Left kidney (tissue), 1 donor: ENCODE measurements at regions not wholly inside any gene's neighbourhood (a gene's known extent, or its start where the extent isn't known, plus 50 kb on each side); places are given as distances from the start of the nearest gene placed in this dataset.

Experiments used
- DNase-seq: peaks from one replicate; pipeline ENCODE4 v3.0.0-alpha.2; 2013

GRCh38 chr2:180735799-180736198 lies 244.6 kb upstream of the UBE2E3 start:
- DNase-seq, result no peak

- DNase-seq, result no peak
These were observed 246.0 kb upstream of the UBE2E3 start for GRCh38 chr2:180734382-180734781.

- no peak for DNase-seq
These were observed 247.1 kb upstream of the UBE2E3 start for GRCh38 chr2:180733330-180733729.

GRCh38 chr2:180732337-180732736 lies 248.1 kb upstream of the UBE2E3 start:
- DNase-seq, result no peak

GRCh38 chr2:180730976-180731375 lies 249.4 kb upstream of the UBE2E3 start:
- no peak for DNase-seq

- no peak for DNase-seq
These were observed 251.4 kb upstream of the UBE2E3 start for GRCh38 chr2:180728928-180729559.

- no peak for DNase-seq
These were observed 256.7 kb upstream of the UBE2E3 start for GRCh38 chr2:180723712-180724111.

- no peak for DNase-seq
These were observed 257.7 kb upstream of the UBE2E3 start for GRCh38 chr2:180722551-180723239.

- no peak for DNase-seq
These were observed 259.6 kb upstream of the UBE2E3 start for GRCh38 chr2:180720829-180721228.

- no peak for DNase-seq
These were observed 262.8 kb upstream of the UBE2E3 start for GRCh38 chr2:180717588-180717987.

GRCh38 chr2:180716186-180717180 lies 263.9 kb upstream of the UBE2E3 start:
- DNase-seq, result no peak

GRCh38 chr2:180715044-180715443 lies 265.4 kb upstream of the UBE2E3 start:
- no peak for DNase-seq

- no peak for DNase-seq
These were observed 270.8 kb upstream of the UBE2E3 start for GRCh38 chr2:180709392-180710145.

GRCh38 chr2:180707884-180708205 lies 272.6 kb upstream of the UBE2E3 start:
- no peak for DNase-seq

- DNase-seq, result no peak
These were observed 273.1 kb upstream of the UBE2E3 start for GRCh38 chr2:180707175-180707883.

- no peak for DNase-seq
These were observed 273.7 kb upstream of the UBE2E3 start for GRCh38 chr2:180706694-180707093.

GRCh38 chr2:180705551-180705950 lies 274.9 kb upstream of the UBE2E3 start:
- DNase-seq, result no peak

GRCh38 chr2:180705122-180705521 lies 275.3 kb upstream of the UBE2E3 start:
- DNase-seq, result no peak

GRCh38 chr2:180699657-180700361 lies 280.6 kb upstream of the UBE2E3 start:
- no peak for DNase-seq

GRCh38 chr2:180698668-180699067 lies 281.7 kb upstream of the UBE2E3 start:
- no peak for DNase-seq
